Right lobe of liver (tissue), 6 donors: ENCODE measurements at regions not wholly inside any gene's neighbourhood (a gene's known extent, or its start where the extent isn't known, plus 50 kb on each side); places are given as distances from the start of the nearest gene placed in this dataset.

Experiments
- ATAC-seq, 4 donors: fragments of 200-7000 bp; cut with Tn5 transposase; one replicate each; pipeline ENCODE4 v1.9.1; 2020; ENCODE audit warnings: mild to moderate bottlenecking in 4 of 4, moderate library complexity in 4 of 4
- DNase-seq, 3 donors: peaks; one replicate each; pipeline ENCODE4 v3.0.0-alpha.2; 2020
- H3K27ac ChIP-seq, 3 donors: fragments of 200-600 bp; one replicate each; pipeline ENCODE4 v1.8.0; 2022
- H3K27me3 ChIP-seq, 2 donors: fragments of 200-600 bp; one replicate each; pipeline ENCODE4 v1.8.0; 2022
- H3K36me3 ChIP-seq, 4 donors: fragments of 200-600 bp; sonication (generic) in 1 of 4; one replicate each; pipeline versions ENCODE4 v1.5.1 to v1.8.0; 2017 to 2022; ENCODE audit warnings: control low read depth in 1 of 4
- H3K4me1 ChIP-seq, 4 donors: fragments of 200-600 bp; sonication (generic) in 1 of 4; one replicate each; pipeline versions ENCODE4 v1.5.1 to v1.8.0; 2017 to 2022; ENCODE audit warnings: control low read depth in 1 of 4
- H3K4me3 ChIP-seq, 3 donors: fragments of 200-600 bp; one replicate each; pipeline ENCODE4 v1.8.0; 2022
- H3K9me3 ChIP-seq, 4 donors: fragments of 200-600 bp; sonication (generic) in 1 of 4; one replicate each; pipeline versions ENCODE4 v1.5.1 to v1.8.0; 2017 to 2022; ENCODE audit warnings: control low read depth in 1 of 4
- CTCF ChIP-seq, 4 donors: fragments of 200-600 bp in 3 of 4; fragments of 450-650 bp in 1 of 4; IDR thresholded peaks; one replicate each; pipeline versions ENCODE4 v1.5.1 to v1.8.0; 2016 to 2022; ENCODE audit warnings: antibody characterized with exemption in 4 of 4, mild to moderate bottlenecking in 2 of 4
- POLR2A ChIP-seq: fragments of 450-650 bp; IDR thresholded peaks from one replicate; pipeline ENCODE4 v1.6.1; 2017; ENCODE audit warnings: antibody characterized with exemption, mild to moderate bottlenecking
- WGBS: methylation state at CpG from one replicate; pipeline ENCODE4 v1.1.6; 2018; ENCODE audit warnings: low coverage, low lambda C conversion rate; ENCODE audit not compliant: insufficient coverage; ENCODE audit errors: missing lambda C conversion rate; 5-methylcytosine and 5-hydroxymethylcytosine counted together
- intact Hi-C, 2 donors: fragments of 100-400 bp; cut with DNase I; formaldehyde crosslinking; loops; one replicate each; pipeline versions ENCODE4 v1.11.2 to v1.14.1; 2022
- donor health status: DM: no; HTN: yes; CAD: no.
- donor health status: DM: no; HTN: no; CAD: no.
- donor health status: DM: no; HTN: no; CAD: no.
- donor health status: DM: no; HTN: yes; CAD: no.
- donor health status: DM: no; HTN: yes; CAD: no.

- intact Hi-C loops, result no loop called here
- 78% methylated on average over 1 of the region's 1 CpG for WGBS
- no peak for DNase-seq
- TF ChIP-seq CTCF (IDR thresholded peaks at IDR 0.05) (no peak), POLR2A (no peak)
- Histone ChIP-seq H3K4me1 (no peaks in the 10 kb centered on the region), H3K9me3 (no peaks in the 10 kb centered on the region), H3K4me3 (no peak overlapping the region), H3K27ac (no peak overlapping the region), H3K27me3 (no peaks in the 10 kb centered on the region), H3K36me3 (no peaks in the 10 kb centered on the region)
- no peak for ATAC-seq
Observed at GRCh38 chr5:125331987-125332598, 585.7 kb upstream of the ZNF608 start.

DNA sequence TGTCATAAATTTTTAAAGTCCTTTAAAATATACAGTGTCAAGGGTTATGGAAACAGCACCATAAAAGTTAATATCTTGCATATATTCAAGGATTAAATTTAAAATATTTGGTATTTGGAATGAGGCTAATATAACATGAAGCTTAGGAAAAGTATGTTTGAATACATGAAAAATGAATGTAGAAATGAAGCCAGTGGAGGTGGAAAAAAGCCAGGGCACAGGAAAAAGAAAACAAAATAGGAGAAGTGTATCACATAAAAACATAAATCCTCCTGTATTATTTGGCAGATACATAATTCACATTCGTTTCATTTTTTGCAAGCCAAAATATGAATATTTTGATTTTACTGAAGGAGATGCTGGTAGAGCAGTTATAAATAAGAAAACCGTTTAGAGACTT, 587.0 kb upstream of the ZNF608 start:
- no peak for TF ChIP-seq CTCF (IDR thresholded peaks at IDR 0.05)
- no peak for TF ChIP-seq POLR2A
- no peak overlapping the region for H3K27ac ChIP-seq
- no peaks in the 10 kb centered on the region for H3K36me3 ChIP-seq
- intact Hi-C loops, result no loop called here
- no peaks in the 10 kb centered on the region for H3K27me3 ChIP-seq
- DNase-seq, result no peak
- WGBS, result 61% methylated on average over 2 of the region's 2 CpGs
- no peak for ATAC-seq
- no peak overlapping the region for H3K4me3 ChIP-seq
- H3K4me1 ChIP-seq, result no peaks in the 10 kb centered on the region
- no peaks in the 10 kb centered on the region for H3K9me3 ChIP-seq

- ATAC-seq (no peak), DNase-seq (no peak)
- H3K9me3 ChIP-seq, result no peaks in the 10 kb centered on the region
- no peaks in the 10 kb centered on the region for H3K4me1 ChIP-seq
- H3K4me3 ChIP-seq, result no peak overlapping the region
- TF ChIP-seq CTCF (IDR thresholded peaks at IDR 0.05) (no peak), POLR2A (no peak)
- intact Hi-C loops, result no loop called here
- H3K36me3 ChIP-seq, result no peaks in the 10 kb centered on the region
- H3K27ac ChIP-seq, result no peak overlapping the region
- H3K27me3 ChIP-seq, result no peaks in the 10 kb centered on the region
- WGBS, result 48% methylated on average over 2 of the region's 2 CpGs
Observed at GRCh38 chr5:125336401-125336800, 590.0 kb upstream of the ZNF608 start.

DNA sequence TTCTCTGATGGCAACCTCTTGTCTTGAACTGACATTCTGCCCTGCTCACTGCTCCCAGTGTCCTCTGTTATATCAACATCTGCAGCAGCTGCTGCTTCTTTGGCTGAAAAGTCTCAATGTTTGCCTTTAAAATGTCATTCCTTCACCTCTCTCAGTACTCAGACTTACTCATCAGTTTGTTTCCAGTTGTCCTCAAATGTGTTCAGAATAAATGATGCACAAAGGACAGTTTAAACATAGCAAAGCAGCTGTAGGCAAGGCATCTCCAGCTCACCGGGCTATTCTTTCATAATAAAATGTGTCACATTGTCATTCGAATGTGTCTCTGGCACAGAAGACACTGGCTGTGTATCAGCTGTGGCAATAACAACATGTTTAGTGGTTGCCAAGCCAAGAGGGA, 590.9 kb upstream of the ZNF608 start:
- intact Hi-C loops, result no loop called here
- Histone ChIP-seq H3K4me1 (no peaks in the 10 kb centered on the region), H3K4me3 (no peak overlapping the region), H3K36me3 (no peaks in the 10 kb centered on the region), H3K27ac (no peak overlapping the region), H3K9me3 (no peaks in the 10 kb centered on the region), H3K27me3 (no peaks in the 10 kb centered on the region)
- ATAC-seq (no peak), DNase-seq (no peak)
- TF ChIP-seq POLR2A, result no peak
- TF ChIP-seq CTCF (IDR thresholded peaks at IDR 0.05), result no peak
- WGBS, result 44% methylated on average over 2 of the region's 2 CpGs
